PC-3 (cell line): ENCODE measurements at regions not wholly inside any gene's neighbourhood (a gene's known extent, or its start where the extent isn't known, plus 50 kb on each side); places are given as distances from the start of the nearest gene placed in this dataset.

ENCODE experiments used
- CTCF ChIP-seq: fragments of 300-600 bp; sonication (generic); conservative IDR thresholded peaks from 2 replicates; pipeline ENCODE4 v1.5.1; 2017; ENCODE audit warnings: antibody characterized with exemption, low read depth, mild to moderate bottlenecking, low read length
- EZH2 ChIP-seq: fragments of 300-600 bp; sonication (generic); IDR thresholded peaks from one replicate; pipeline ENCODE4 v1.6.1; 2017; ENCODE audit warnings: antibody characterized with exemption, mild to moderate bottlenecking, low read length; ENCODE audit not compliant: unreplicated experiment
- EZH2phosphoT487 ChIP-seq: fragments of 300-600 bp; sonication (generic); IDR thresholded peaks from 2 replicates; pipeline ENCODE4 v1.6.1; 2018; ENCODE audit warnings: mild to moderate bottlenecking, antibody characterized with exemption, low read length, borderline replicate concordance

- TF ChIP-seq CTCF: peak; percentile 85
- TF ChIP-seq EZH2: no peak
- no peak for TF ChIP-seq EZH2phosphoT487
Observed at GRCh38 chr14:51369814-51370213, 129.8 kb downstream of the TMX1 start.
